Fibroblast of skin of right quadriceps (primary cell): ENCODE measurements at regions not wholly inside any gene's neighbourhood (a gene's known extent, or its start where the extent isn't known, plus 50 kb on each side); places are given as distances from the start of the nearest gene placed in this dataset.
A peak's percentile ranks its signal among the peaks of the same experiment; 100 is the strongest.

Experiments
- DNase-seq: peaks from one replicate; pipeline ENCODE4 v3.0.0-alpha.2; 2013

DNA sequence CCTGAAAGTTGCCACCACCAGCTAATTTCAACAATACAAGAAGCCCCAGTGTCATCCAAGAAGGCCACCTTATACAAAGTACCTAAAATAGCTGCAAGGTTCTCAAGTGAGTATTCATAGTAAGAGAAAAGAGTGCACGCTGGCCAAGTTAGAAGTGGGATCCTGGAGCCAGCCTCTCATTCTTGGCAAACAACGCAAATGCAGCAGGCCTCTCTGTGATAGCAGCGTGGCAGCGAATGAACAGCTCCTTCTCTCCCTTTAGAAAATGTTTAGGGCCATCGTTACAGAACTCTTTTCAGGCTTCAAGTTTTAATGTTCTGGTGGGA is 78.0 kb upstream of the IFNG-AS1 start:
- no peak for DNase-seq

DNA sequence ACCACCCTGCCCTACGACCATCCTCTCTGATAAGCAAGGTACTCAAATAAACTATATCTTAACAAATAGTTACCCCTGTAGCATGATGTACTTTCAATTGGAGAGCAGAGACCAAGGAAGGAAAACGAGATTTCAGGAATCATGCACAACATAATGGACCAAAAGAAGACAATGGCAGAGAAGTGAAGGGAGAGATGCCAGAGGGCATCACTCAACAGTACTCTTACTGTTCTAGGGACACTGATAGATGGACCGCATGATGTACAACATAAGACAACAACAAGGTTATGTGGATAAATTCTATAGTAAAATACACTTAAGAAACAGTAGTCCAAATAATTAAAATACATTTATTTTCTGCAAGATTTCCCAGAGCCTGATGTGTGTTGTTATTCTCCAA is 77.5 kb upstream of the IFNG-AS1 start:
- no peak for DNase-seq

- DNase-seq = no peak
Observed at GRCh38 chr12:67915335-67915851, 73.9 kb upstream of the IFNG-AS1 start.

DNA sequence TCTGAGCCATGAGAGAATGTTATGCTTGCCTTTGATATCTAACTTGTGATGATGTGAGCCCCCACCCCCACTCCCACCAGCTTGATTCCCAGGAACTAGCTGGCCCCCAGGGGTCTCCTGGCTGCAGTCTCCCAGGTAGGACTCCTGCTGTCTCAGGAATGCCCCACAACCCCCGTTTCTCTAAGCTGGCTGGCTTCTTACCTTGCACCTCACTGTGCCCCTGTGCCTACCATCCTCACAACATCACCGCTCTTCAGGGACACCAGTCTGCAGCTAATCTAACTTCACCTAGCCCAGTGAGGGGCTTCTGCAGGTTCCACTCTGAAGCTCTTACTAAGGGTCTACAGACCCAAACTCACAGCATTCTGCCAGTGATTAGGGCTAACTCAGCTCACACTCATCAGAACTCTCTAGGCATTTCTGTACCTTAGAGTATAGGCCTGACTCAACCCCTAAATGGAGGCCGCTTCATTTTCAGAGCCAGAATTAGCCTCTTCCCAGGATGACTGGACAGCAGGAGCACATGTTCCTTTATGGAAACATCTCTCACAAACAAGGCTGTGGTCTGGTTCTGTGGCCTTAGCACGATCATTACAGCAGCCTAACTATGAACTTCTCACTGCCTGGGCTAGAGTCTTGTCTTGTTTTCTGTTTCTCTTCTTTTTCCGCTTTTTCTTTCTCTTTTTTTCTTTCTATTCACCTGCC is 72.8 kb upstream of the IFNG-AS1 start:
- DNase-seq = peak; percentile 27

DNA sequence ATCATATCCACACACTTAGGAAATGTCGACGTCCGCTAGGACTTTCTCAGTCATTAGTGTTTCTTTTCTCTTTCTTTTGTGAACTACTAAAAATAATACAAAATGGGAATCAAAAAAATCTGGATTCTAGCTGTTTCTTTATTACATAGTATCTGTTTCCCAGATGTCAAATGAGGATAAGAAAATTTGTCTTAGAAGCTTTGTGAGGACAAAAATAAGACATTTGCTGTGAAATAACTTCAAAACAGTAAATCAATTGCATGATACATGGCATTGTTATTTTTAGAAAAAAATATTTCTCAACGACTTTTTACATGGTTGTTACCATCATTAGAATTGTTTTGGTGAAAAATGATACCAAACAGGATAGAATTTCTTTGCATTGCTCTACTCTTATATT is 71.4 kb upstream of the IFNG-AS1 start:
- DNase-seq = peak; percentile 39

- no peak for DNase-seq
Observed at GRCh38 chr12:67918441-67918840, 70.8 kb upstream of the IFNG-AS1 start.

- DNase-seq = peak; percentile 35
Observed at GRCh38 chr12:67919406-67919805, 69.8 kb upstream of the IFNG-AS1 start.

DNA sequence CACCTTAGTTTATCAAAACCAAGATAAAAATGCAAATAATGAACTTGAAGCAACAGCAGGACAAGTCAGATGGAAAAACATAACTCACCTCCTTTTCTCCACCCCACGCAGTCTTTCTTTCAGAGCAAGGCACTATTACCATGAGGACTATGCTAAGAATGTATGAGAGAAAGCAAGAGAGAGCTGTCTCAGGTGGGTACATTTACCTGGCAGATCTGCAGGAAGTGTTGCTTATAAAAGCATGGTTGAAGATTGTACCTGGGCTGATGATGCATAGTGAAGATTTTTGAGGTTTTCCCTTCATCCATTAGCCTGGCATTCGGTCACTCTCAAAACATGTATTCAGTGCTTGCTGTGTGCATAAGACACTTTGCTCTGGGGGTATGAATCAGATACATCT is 68.8 kb upstream of the IFNG-AS1 start:
- DNase-seq = no peak

DNA sequence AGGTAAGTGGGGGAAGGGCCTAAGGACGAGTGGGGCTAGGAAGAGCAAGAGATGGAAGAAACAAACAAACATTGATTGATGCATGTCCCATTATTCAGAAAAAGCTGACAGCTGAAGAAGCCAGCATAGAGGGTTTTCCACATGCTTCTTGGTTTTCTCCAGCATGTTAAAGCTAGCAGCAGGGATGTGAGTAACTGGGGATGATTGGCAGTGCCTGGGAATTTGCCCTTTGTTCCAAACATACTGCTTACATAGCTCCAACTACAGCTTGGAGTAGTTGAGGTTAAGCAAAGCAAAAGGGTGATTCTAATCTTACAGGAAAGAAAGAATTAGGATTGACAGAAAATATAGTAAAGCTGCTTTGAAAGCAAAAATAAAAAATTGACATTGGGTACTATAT is 68.0 kb upstream of the IFNG-AS1 start:
- no peak for DNase-seq

GRCh38 chr12:67922245-67922644 is 67.0 kb upstream of the IFNG-AS1 start:
- no peak for DNase-seq

- peak; percentile 19 for DNase-seq
Observed at GRCh38 chr12:67925077-67925476, 64.2 kb upstream of the IFNG-AS1 start.

DNA sequence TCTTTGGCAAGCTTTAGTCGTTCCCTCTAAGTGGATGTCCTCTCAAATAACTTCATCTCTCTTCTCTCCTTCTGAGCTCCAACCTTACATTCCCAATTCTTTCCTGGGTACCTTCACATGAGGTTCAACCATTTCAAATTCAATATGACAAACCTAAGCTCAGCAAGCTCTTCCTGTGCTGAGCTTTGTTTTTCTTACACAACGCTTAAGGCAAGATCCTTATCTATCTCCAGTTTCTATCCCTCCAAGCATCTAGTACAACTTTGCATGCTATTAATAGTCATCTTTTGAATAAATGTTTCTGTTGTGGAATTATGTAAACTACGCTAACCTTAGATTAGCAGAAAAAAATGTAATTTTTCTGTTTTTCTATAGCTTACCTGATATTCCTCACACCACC is 63.7 kb upstream of the IFNG-AS1 start:
- no peak for DNase-seq

- no peak for DNase-seq
Observed at GRCh38 chr12:67926063-67926462, 63.2 kb upstream of the IFNG-AS1 start.

GRCh38 chr12:67927324-67927723 is 61.9 kb upstream of the IFNG-AS1 start:
- no peak for DNase-seq

GRCh38 chr12:67927815-67928214 is 61.4 kb upstream of the IFNG-AS1 start:
- DNase-seq = no peak

GRCh38 chr12:67928621-67929383 is 60.4 kb upstream of the IFNG-AS1 start:
- no peak for DNase-seq

GRCh38 chr12:67929384-67929772 is 59.9 kb upstream of the IFNG-AS1 start:
- no peak for DNase-seq

GRCh38 chr12:67937822-67938221 is 51.4 kb upstream of the IFNG-AS1 start:
- no peak for DNase-seq
